Stimulated activated CD4-positive, alpha-beta T cell treated with anti-CD3 and anti-CD28 coated beads, Interleukin-12 subunit alpha, Interleukin-12 subunit beta, amount 100 ng/mL, for 24 hours (primary cell): ENCODE measurements at regions not wholly inside any gene's neighbourhood (a gene's known extent, or its start where the extent isn't known, plus 50 kb on each side); places are given as distances from the start of the nearest gene placed in this dataset.
A peak's percentile ranks its signal among the peaks of the same experiment; 100 is the strongest.
"Not testable (repeated sequence)": the region's sequence is repeated elsewhere in the genome, so short reads cannot be mapped to it uniquely, and the experiment has no call there.

Experiments used
- DNase-seq, 2 experiments: peaks; one replicate each; pipeline ENCODE4 v3.0.0-alpha.2; 2020; ENCODE audit warnings: low read depth in 2 of 2

DNA sequence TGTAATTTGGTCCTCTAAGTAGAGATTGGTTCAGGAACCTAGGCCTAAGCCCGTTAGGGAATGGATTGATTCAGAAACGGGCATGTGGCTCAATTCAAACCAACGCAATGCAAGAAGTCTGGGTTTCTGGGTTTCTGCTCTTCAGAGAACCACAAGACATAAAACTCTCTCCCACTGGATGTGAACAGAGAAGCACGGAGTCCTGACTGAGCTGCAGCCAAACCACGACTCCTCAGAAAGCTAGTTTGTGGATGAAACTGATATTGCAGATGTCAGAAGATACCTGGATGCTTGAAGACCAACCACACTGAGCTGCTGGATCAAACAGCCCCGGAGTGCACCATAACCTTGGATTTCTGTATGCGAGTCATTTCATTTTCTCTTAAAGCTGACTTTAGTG lies 50.0 kb downstream of the SOD2 start:
- no peak for DNase-seq

DNA sequence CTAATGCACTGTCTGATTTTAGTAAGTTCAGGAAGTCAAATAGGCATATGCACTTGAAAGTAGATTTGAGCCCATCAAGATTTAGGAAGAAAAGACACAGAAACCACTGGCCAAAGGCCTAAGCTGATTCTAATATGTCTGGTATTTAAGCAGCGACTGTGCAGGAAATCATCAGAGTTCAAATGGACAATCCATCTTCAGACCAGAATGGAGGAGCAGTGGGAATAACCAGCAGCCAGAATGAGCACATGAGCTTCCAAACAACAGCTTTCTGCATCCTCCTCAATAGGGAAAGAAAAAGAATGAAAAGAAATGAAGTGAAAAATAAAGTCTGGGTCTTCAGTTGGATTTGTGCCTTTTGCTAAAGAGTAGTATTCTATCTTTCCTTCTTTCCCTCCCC lies 50.6 kb downstream of the SOD2 start:
- no peak for DNase-seq

DNA sequence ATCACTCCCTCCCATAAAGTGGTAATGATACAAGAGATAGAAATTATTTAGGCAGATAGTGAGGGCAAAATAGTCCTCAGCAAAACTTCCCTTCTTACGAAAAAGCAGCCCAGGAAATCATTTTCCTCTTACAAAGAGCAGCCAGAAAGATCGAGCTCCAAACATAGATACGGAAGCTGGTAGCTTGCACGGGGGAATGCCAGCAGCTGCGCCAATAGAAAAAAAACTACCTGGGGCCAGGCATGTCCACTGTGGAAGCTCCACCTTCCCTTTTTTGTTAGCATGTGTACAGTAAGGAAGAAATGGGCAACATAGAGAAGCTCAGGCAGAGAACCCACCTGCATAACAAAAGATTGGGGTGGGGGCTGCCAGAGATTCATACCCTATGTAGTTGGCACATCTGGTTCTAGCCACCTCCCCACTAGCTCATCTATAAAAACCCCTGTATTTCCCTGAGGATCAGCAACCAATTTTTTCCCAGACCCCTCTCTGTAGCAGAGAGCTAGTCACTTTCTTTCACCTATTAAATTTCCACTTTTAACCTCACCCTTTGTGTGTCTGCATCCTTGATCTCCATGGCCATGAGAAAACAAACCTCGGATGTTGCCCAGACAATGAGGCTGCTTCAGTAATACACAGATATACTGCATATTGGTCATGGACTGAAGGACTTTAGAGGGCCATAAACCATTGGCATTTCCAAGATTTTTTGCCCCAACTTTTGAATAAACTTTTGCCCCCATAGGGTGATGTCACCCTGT lies 52.1 kb downstream of the SOD2 start:
- no peak for DNase-seq

DNA sequence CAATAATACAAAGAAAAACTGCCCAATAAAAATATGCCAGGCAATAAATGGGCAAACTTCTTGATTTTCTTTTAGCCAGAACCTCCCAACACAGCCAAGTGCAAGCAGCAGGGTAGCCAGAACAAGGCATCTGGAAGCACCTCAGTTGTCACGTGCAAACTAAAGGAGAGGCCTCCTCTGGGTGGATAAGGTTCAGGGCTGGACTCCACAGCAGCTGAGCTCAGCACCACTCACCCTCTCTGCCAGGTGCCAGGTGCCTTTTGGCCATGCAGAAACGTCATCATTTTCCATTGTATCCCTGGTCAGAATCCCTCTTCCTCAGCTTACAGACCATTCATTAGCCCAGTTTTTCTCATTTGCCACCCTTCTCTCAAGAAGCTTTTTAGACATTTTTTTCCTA lies 52.7 kb downstream of the SOD2 start:
- DNase-seq: no peak

DNA sequence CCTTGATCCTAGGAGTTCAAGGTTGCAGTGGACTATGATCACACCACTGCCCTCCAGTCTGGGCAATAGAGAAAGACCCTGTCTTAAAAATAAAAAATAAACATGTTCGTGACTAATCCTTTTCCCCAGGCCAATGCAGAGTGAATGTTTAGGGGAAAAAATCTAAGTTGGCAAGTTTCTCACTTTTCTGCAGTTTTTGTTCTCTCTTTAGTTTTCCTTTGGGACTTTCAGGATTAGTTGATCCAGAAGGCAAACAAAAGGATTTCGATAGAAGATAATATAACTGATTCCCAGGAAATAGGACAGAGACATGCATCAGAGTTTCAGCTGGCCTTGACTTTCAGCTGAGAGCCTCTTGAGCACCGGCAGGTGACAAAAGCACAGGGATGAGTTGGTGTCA lies 53.3 kb downstream of the SOD2 start:
- no peak for DNase-seq

DNA sequence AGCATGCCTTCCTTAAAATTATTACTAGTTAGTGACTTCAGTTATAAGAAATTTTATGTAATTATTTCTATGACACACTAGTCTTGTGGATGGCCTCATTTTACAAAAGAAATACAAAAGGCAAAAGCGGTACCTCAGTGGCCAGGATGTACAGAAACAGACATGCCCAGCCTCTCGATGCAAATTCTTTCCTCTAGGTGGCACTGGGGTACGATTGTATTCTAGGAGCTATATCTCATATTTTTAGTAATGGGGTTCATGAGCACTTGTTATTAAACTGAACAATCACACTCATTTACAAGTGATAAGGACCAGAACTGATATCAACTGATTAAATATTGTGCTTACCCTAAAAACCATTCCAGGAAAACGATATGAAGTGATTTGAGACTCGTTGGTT lies 59.8 kb downstream of the SOD2 start:
- DNase-seq: no peak

DNA sequence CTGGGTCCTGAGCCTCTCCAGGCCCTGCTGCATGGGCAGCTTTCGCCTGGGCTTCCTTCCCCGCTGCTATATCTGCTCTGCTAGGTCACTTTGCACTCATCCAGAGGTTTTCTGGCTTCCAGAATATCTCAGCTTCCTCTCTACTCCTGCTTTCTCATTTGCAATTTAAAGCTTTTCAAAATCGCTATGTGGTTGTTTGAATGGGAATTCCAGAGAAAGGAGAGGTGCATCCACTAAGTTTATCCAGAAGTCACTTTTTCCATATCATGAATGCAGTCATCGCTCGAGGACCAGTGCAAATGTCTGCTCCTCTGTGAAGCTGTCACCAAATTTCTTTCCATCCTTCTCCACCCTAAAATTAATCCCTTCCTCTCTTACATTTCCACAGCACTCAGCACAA lies 61.2 kb downstream of the SOD2 start:
- DNase-seq: no peak

DNA sequence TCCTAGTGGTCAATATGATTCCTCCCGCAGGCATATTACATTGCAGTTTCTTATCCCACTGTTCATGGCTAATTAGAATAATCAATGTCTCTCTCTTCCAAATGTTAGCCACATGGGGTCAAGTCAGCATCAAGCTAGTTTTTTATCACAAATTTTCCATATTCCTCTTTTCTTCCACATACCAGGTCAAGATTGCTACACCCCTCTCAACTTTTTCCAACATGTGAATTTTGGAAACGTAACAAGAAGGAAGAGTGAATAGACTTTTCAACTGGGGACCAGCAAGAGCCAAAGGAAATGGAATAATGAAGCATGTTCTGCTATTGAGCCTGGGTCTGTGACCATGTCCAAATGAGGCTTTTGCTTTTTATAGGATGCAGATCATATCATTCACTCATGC lies 65.1 kb downstream of the SOD2 start:
- no peak for DNase-seq

DNA sequence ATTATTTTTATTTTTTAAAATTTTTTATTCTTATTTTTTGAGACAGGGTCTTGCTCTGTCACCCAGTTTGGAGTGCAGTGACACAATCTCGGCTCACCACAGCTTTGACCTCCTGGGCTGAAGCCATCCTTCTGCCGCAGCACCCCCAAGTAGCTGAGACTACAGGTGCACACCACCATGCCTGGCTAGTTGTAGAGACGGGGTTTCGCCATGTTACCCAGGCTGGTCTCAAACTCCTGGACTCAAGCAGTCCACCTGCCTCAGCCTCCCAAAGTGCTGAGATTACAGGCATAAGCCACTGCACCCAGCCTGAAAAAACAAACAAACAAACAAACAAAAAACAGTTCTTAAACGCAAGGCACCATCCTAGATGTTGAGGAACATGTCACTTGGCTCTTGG lies 66.5 kb downstream of the SOD2 start:
- DNase-seq: not testable (repeated sequence)

DNA sequence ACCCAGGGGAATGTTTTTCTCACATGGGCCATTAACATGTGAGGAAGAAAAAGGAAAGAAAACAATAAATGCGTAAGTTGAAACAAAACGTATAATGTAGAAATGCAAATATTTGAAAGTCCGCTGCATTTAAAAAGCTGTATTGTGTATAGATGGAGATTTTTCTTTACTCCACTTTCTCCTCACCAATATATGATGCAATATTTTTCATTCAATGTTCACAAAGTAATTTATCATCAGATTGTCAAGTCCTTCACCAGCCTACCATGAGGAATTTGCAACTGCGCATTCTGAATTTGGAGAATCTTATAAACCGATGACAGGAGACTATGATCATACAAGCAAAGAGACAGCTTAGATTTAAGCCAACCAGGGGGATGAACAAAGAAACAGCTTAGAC lies 69.9 kb downstream of the SOD2 start:
- no peak for DNase-seq

DNA sequence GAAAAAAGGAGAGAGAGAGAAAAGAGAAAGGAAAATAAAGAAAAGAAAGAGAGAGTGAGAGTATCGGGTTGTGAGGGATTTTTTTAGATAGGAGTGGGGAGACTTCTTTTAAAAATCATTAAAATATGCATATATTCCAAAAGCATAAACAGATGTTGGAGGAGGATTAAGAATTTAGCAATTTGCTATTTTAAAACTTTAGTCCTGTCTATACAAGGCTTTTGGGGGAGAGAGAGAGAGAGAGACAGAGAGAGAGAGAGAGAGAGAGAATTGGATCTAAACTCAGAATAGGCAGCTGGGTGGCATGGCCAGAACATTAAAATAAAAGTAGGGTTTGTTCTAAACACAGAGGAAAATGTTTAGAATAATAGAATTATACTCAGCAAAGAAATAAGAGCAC lies 72.1 kb downstream of the SOD2 start:
- no peak for DNase-seq

DNA sequence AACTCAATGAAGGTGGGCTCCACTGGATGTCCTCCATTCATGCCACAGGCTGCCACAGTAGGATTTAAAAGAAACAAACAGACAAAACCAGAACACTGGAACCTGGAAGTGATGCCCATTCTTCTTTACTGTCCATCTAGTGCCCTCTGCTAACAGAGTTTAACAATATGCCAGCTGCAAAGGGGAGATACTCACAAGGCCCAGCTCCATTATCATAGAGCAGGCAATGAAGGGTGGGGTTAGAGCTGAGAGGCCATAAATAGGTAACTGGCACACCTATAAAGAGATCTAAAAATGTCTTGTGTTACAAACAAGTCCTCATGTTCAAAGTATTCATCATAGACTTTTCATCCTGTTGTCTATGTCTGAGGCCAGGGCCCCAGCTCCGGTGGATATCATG lies 75.6 kb downstream of the SOD2 start:
- DNase-seq: no peak

DNA sequence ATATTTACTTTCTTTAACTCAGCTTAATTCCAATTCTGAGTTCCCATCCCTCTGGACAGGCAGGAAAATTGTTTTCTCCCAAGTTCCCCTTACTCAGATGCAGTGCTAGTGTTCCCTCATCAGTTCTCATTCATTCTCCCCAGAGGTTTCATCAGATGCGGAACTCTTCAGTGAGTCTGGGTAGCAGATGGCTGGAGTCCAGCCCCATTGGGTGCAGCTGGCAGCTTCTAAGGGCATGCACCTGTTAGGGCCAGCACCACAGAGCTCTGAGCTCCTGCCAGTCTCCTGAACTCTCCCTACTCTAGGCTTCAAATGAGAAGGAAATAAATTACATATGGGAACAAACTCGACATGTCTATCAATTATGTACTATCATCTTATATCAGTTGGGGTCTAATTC lies 76.6 kb downstream of the SOD2 start:
- DNase-seq: no peak

DNA sequence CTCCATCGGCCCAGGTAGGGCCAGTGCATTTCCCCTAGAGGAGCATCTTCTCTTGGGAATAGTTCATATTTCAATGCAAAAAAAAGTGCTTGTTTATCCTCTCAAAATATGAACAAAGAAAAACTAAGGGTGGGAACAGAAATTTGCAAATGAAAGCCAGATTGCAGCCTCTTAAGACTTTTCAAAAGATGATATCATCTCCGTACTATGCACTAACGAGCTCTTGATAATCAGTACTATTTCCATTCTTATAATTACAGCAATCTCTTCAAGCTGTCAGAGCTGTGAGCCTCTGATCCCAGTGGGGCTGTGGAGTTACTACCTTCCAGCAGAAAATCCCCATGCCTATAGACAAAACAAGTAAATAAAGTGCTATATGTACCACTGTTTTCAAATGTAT lies 77.1 kb downstream of the SOD2 start:
- DNase-seq: no peak

DNA sequence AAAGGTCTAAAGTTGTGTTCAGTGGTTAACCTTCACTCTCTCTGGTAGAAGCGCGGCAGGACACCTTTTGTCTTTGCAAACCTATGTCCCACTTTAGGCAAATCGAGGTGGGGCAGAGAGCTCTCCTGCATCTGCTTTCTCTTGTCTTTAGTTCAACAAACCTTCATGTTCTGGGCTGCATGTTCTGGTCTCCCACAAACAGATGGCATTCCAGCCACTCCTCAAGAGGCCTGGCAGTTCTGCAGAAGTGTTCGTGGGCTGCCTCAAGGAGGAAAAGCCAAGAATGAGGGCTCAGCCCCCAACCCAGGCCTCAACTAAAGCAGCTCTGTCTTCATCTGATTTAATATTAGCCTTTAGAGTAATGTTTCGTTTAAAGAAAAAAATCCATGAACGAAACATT lies 82.2 kb downstream of the SOD2 start:
- no peak for DNase-seq

DNA sequence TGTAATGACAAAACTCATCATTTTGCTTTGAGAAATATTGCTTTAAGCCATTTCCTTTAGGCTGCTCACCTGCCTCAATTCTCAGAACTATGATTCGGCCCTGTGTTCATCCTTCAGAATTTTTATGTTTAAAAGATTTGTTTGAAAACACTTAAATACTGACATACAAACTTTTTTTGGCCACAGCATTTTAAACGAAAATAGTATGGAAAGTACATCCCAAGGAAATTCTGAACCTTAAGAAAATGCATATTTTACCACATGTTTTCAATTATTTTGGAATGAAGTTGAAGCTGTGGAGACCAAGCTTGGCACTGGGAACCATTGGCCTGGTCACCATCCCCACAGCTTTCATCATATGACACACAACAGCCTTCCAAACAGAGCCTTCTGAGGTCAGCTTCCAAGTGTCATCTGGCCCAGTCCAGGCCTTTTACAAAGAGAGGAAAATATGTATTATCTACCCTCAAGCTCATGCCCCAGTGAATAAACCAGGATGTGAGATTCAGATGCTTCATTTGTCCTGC lies 83.3 kb downstream of the SOD2 start:
- no peak for DNase-seq

DNA sequence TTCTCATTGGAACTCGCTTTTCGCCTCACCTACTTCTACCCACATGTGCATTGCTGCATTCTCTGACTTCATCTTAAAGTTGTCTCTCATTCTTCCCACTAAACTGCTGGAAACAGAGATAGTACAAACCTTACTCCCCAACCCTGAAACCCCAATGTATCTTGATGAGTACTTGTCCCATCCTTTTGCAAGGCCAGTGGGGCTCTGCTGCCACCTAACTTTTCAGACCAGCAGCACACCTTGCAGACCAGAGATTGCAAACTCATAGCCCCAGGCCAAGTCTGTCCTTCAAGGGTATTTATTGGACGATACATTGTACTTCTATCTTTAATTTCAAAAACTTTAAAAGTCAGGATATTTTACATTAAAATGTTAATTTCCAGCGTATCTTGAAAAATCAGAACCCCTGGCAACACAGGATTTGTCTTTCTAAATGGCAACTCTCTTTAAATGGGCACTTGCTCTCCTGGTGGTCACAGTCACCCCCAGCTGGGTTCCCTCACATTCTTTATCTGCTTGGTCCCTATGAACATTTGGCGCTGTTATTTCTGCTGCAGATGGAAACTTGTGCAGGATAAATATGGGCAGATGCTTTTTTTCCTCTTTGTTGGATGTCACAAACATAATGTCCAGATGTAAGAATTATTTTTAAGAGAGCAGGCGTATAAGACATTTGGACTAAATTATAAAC lies 83.9 kb downstream of the SOD2 start:
- peak in 1 of 2 experiments; percentile 4 for DNase-seq

DNA sequence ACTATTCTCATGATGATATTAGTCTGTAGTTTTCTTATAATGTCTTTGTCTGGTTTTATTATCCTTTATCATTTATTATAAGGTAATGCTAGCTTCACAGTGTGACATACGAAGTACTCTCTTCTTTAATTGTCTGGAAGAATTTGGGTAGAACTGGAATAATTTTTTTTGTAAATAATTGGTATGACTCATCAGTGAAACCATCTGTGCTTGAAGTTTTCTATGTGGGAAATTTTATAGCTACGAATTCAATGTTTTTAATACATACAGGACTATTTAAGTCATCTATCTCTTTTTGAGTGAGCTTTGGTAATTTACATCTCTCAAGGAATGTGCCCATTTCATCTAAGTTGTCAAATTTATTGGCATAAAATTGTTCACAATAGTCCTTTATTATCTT lies 86.3 kb downstream of the SOD2 start:
- no peak for DNase-seq

DNA sequence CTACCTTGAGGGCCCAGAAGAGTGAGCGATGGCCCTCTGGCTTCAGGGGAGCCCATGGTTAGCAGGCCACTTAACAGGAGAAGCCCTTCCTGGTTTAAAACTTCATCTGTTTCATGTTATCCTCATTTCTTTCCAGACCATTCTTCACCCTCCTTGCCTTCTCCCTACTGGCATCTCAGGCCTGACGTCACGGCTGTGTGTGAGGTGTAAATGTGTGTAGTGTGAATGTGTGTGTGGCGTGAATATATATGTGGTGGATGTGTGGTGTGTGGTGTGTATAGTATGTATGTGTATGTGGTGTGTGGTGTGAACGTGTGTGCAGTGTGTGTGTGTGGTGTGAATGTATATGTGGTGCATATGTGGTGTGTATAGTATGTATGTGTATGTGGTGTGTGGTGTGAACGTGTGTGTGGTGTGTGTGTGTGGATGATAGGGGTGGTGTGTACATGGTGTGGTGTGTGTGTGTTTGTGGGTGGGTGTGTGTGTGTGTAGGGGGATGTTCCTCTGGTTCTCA lies 88.5 kb downstream of the SOD2 start:
- DNase-seq: no peak

DNA sequence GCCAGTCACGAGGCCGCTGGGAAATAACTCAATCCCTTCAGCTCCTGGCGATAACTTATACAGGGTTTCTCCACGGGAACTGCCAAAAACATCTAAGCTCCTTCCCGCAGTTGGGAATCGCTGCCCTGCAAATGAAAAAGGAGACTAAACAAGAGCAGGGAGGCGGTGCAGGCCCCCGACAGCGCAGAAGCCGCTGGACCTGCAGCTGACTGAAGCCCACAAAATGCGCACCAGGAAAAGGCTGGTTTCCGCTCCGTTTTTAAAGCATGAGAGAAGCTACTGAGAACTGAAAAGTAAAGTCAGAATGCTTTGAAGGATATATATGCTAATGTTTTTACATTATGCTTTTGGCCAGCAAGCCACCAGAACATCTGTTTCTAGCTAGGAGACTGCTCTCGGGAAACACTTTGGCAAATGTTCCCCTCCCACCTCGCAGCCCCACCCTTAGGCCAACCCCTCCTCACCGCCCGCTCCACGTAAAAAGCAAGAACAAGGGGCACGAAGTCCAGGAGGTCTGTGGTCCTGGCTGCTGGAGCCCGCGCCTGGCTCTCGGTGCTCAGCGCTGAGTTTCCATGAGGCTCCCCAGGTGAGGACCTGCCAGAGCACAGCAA lies 90.5 kb downstream of the SOD2 start:
- no peak for DNase-seq

DNA sequence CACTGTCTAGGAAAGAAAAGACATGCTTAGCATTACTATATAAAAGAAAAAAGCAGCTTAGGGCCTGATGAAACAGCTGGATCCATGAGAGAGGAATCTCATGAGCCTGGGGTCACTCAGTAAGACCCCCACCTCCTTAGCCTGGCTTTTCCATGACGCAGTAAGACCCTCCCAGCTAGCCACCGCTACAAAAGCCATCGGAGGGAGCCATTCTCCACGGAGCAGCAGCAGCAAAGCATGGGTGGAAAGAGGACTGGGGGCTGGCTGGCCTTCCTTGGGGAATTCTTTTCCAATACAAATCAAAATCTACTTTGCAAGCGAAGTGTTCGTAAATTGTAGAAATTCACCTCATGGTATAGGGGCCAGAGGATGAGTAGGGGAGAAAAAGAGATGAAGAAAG lies 91.8 kb downstream of the SOD2 start:
- DNase-seq: no peak

DNA sequence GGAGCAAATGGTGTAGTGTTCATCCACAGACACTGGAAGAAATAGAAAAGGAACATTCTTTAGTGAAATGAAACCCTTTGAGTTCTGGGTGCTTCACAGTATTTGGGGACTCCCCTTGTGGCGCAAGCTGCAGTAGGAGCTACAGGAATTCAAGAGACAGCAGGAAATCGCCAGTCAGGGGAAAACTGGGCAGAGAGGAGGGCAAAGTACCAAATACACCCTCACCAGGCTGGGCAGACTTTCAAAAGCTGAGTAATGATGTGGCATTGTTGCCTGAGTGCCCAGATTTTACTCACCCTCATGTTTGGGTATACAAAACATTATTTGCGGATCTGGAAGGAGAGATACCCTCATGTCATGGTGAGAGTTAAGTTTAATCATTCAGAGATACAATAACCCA lies 97.9 kb downstream of the SOD2 start:
- DNase-seq: peak in 1 of 2 experiments; percentile 4

DNA sequence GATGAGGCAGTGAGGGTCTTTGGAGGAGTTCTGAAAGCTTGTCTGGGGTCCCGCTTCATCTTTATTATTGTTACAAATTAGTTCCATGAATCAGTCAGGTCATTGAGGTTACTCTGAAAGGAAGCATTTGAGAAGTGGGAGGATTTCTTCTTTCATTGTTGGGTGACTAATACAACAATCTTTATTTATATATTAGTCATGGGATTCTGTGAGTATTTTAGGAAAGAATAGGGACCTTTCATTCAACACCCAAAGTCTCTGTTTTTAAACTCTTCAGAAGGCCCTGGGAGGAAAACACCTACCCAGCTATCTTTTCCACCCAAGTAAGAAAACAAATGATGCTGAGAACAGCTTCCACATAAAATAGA lies 98.3 kb downstream of the SOD2 start:
- DNase-seq: no peak
